GM12878 (cell line): ENCODE measurements at regions not wholly inside any gene's neighbourhood (a gene's known extent, or its start where the extent isn't known, plus 50 kb on each side); places are given as distances from the start of the nearest gene placed in this dataset.

ENCODE experiments used
- E2F4 ChIP-seq: IDR thresholded peaks from 2 replicates; pipeline ENCODE4 v1.6.1; 2012; ENCODE audit warnings: low read depth, low read length, improper control_type of control experiment
- EGR1 ChIP-seq, 2 experiments: IDR thresholded peaks; 1 replicate in 1 of 2; 2 replicates in 1 of 2; pipeline ENCODE4 v1.6.1; 2011 to 2012; ENCODE audit warnings: low read depth in 2 of 2, low read length in 2 of 2, borderline replicate concordance in 1 of 2, mild to moderate bottlenecking in 1 of 2, moderate library complexity in 1 of 2
- HSF1 ChIP-seq: fragments of 150-350 bp; IDR thresholded peaks from 2 replicates; pipeline ENCODE4 v1.6.1; 2014; ENCODE audit warnings: mild to moderate bottlenecking, low read depth, low read length
- RELA ChIP-seq: fragments of 450-650 bp; IDR thresholded peaks from 2 replicates; pipeline ENCODE4 v1.8.0; 2014; ENCODE audit warnings: borderline replicate concordance; ENCODE audit not compliant: partially characterized antibody
- TAF1 ChIP-seq: IDR thresholded peaks from 2 replicates; pipeline ENCODE4 v1.6.1; 2011; ENCODE audit warnings: mild to moderate bottlenecking, low read depth, low read length, borderline replicate concordance
- ZNF384 ChIP-seq: IDR thresholded peaks from 2 replicates; pipeline ENCODE4 v1.6.1; 2012; ENCODE audit warnings: low read depth, mild to moderate bottlenecking, low read length, improper control_type of control experiment, borderline replicate concordance
- TF ChIP-seq, protein P1 (sequence below): IDR thresholded peaks from 2 replicates; pipeline ENCODE4 v1.6.1; 2012; ENCODE audit warnings: mild to moderate bottlenecking, low read depth, low read length

GRCh38 chr2:172211512-172211911 is 108.8 kb upstream of the DLX2 start (continued):
- TF ChIP-seq, protein P1, sequence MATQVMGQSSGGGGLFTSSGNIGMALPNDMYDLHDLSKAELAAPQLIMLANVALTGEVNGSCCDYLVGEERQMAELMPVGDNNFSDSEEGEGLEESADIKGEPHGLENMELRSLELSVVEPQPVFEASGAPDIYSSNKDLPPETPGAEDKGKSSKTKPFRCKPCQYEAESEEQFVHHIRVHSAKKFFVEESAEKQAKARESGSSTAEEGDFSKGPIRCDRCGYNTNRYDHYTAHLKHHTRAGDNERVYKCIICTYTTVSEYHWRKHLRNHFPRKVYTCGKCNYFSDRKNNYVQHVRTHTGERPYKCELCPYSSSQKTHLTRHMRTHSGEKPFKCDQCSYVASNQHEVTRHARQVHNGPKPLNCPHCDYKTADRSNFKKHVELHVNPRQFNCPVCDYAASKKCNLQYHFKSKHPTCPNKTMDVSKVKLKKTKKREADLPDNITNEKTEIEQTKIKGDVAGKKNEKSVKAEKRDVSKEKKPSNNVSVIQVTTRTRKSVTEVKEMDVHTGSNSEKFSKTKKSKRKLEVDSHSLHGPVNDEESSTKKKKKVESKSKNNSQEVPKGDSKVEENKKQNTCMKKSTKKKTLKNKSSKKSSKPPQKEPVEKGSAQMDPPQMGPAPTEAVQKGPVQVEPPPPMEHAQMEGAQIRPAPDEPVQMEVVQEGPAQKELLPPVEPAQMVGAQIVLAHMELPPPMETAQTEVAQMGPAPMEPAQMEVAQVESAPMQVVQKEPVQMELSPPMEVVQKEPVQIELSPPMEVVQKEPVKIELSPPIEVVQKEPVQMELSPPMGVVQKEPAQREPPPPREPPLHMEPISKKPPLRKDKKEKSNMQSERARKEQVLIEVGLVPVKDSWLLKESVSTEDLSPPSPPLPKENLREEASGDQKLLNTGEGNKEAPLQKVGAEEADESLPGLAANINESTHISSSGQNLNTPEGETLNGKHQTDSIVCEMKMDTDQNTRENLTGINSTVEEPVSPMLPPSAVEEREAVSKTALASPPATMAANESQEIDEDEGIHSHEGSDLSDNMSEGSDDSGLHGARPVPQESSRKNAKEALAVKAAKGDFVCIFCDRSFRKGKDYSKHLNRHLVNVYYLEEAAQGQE, result no peak
- TF ChIP-seq ZNF384 (no peak), RELA (no peak), HSF1 (no peak), E2F4 (no peak), EGR1 (IDR thresholded peaks at IDR 0.05; ENCODE audit: borderline replicate concordance in 1 of 2, low read depth in 2 of 2, low read length in 2 of 2) (no peak), TAF1 (no peak)
- TF ChIP-seq, all 136 proteins: peak for 0
